Activated T-cell treated with anti-CD3 and anti-CD28 coated beads, Interleukin-2, amount 50 U/mL, for 72 hours (primary cell): ENCODE measurements at regions not wholly inside any gene's neighbourhood (a gene's known extent, or its start where the extent isn't known, plus 50 kb on each side); places are given as distances from the start of the nearest gene placed in this dataset.

ENCODE experiments used
- ATAC-seq, 2 donors: fragments of 150-1000 bp; cut with Tn5 transposase; replicated peaks in 1 of 2; 2 replicates each; pipeline ENCODE4 v1.10.0; 2021; ENCODE audit warnings: moderate library complexity in 2 of 2, mild to moderate bottlenecking in 1 of 2
- DNase-seq, 2 donors: peaks; one replicate each; pipeline ENCODE4 v3.0.0; 2021 to 2022; ENCODE audit warnings: mixed read lengths in 1 of 2
- H3K27ac Mint-ChIP-seq: one replicate; pipeline ENCODE4 v1.8.0; 2022; ENCODE audit warnings: mild to moderate bottlenecking, moderate library complexity, mixed read lengths
- H3K27me3 Mint-ChIP-seq: one replicate; pipeline ENCODE4 v1.8.0; 2022; ENCODE audit warnings: low read depth, mixed read lengths
- H3K36me3 Mint-ChIP-seq, 2 donors: one replicate each; pipeline ENCODE4 v1.8.0; 2022; ENCODE audit warnings: mixed read lengths in 2 of 2, mild to moderate bottlenecking in 1 of 2; ENCODE audit not compliant: insufficient read depth in 2 of 2
- H3K4me1 Mint-ChIP-seq: one replicate; pipeline ENCODE4 v1.8.0; 2022; ENCODE audit warnings: low read depth, mixed read lengths
- H3K4me3 Mint-ChIP-seq, 2 donors: one replicate each; pipeline ENCODE4 v1.8.0; 2022; ENCODE audit warnings: mild to moderate bottlenecking in 2 of 2, mixed read lengths in 2 of 2, moderate library complexity in 2 of 2
- H3K9me3 Mint-ChIP-seq, 2 donors: one replicate each; pipeline ENCODE4 v1.8.0; 2022; ENCODE audit warnings: mixed read lengths in 2 of 2

- Mint-ChIP-seq H3K27ac (no peak overlapping the region), H3K36me3 (no peaks in the 10 kb centered on the region), H3K4me1 (no peaks in the 10 kb centered on the region), H3K9me3 (no peaks in the 10 kb centered on the region), H3K4me3 (no peak overlapping the region), H3K27me3 (peaks cover 23% of the 10 kb centered on the region)
- no peak for DNase-seq
- no peak for ATAC-seq
These were observed 68.6 kb upstream of the OTUD4 start for GRCh38 chr4:145248971-145249370.

GRCh38 chr4:145248502-145248901 is 68.1 kb upstream of the OTUD4 start:
- H3K4me3 Mint-ChIP-seq: no peak overlapping the region
- no peak for DNase-seq
- no peak for ATAC-seq
- H3K27me3 Mint-ChIP-seq: peaks cover 23% of the 10 kb centered on the region
- no peaks in the 10 kb centered on the region for H3K9me3 Mint-ChIP-seq
- H3K27ac Mint-ChIP-seq: no peak overlapping the region
- H3K36me3 Mint-ChIP-seq: no peaks in the 10 kb centered on the region
- no peaks in the 10 kb centered on the region for H3K4me1 Mint-ChIP-seq

- H3K36me3 Mint-ChIP-seq: no peaks in the 10 kb centered on the region
- peaks cover 14% of the 10 kb centered on the region for H3K27me3 Mint-ChIP-seq
- peak; percentile 98 to 99 for ATAC-seq
These were observed 53.8 kb upstream of the OTUD4 start for GRCh38 chr4:145234091-145234706.

GRCh38 chr4:145231906-145232700 is 51.7 kb upstream of the OTUD4 start:
- no peak for DNase-seq
- H3K9me3 Mint-ChIP-seq: no peaks in the 10 kb centered on the region
- H3K4me1 Mint-ChIP-seq: no peaks in the 10 kb centered on the region
- no peak for ATAC-seq
- H3K4me3 Mint-ChIP-seq: no peak overlapping the region
- no peaks in the 10 kb centered on the region for H3K36me3 Mint-ChIP-seq
- H3K27me3 Mint-ChIP-seq: peaks cover 22% of the 10 kb centered on the region
- no peak overlapping the region for H3K27ac Mint-ChIP-seq

More at GRCh38 chr4:145234091-145234706, 53.8 kb upstream of the OTUD4 start:
- Mint-ChIP-seq H3K27ac (no peak overlapping the region), H3K4me3 (no peak overlapping the region), H3K9me3 (no peaks in the 10 kb centered on the region), H3K4me1 (no peaks in the 10 kb centered on the region)
- peak; percentile 67 to 68 for DNase-seq

- H3K4me1 Mint-ChIP-seq: no peaks in the 10 kb centered on the region
- ATAC-seq (no peak), DNase-seq (no peak)
- no peak overlapping the region for H3K4me3 Mint-ChIP-seq
- H3K27ac Mint-ChIP-seq: no peak overlapping the region
- H3K9me3 Mint-ChIP-seq: no peaks in the 10 kb centered on the region
- no peaks in the 10 kb centered on the region for H3K36me3 Mint-ChIP-seq
- H3K27me3 Mint-ChIP-seq: peaks cover 13% of the 10 kb centered on the region
These were observed 50.3 kb upstream of the OTUD4 start for GRCh38 chr4:145230726-145231125.
